ENCODE measurements at regions not wholly inside any gene's neighbourhood (a gene's known extent, or its start where the extent isn't known, plus 50 kb on each side); places are given as distances from the start of the nearest gene placed in this dataset.

DNA sequence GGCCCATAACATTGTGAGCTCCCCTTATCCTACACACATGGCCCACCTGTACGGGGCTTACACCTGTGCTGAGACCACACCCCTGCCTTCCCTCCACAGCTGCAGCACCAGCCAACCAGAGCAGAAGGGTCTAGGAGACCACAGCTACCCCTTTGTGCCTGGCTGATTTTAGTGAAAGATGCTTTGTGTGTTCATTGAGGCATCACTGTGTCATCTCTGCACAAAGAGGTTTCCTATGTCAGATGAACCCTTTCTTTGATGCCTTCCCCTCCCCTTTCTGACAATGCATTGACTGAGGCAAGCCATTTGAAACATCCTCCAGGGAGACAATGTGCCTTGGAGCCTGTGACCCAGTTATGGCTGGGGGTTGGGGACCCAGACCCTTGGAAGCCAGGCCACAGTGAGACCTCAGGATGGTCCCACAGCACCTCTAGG lies 54.9 kb upstream of the SLC7A14 start:
- H3K9me3 ChIP-seq (ENCODE audit: control insufficient read depth, insufficient read depth, low read depth, low read length), result no peaks in the 10 kb centered on the region

DNA sequence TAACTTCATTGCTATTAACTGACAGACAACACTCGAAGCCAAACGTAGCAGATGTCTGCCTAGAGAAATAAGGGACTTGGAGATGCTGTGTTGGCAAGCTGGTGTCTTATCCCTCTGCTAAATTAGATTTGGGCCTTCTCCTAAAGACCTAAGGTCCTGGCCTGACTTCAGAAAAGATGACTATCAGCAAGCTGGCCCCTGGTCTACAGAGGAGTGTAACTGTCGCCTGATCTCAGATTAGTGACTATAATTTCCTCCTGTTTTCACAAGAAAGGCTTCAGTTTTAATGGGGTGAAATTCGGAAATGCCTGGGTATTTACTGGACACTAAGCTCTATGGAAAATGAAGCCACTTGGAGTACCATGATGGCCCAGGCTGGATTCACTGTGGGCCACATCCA lies 53.1 kb upstream of the SLC7A14 start:
- ChIA-PET CTCF (no interaction called here), POLR2A (no interaction called here)
- H3K27ac ChIP-seq (ENCODE audit: extremely low read depth, low read depth, low read length), result no peak overlapping the region
- TF ChIP-seq OSR2 (tag by site-specific recombination; IDR thresholded peaks at IDR 0.05) (no peak), KLF7 (tag by site-specific recombination; IDR thresholded peaks at IDR 0.05; ENCODE audit: borderline replicate concordance) (no peak), HOXC10 (CRISPR knock-in tag; IDR thresholded peaks at IDR 0.05) (no peak)
- TF ChIP-seq, protein P1, sequence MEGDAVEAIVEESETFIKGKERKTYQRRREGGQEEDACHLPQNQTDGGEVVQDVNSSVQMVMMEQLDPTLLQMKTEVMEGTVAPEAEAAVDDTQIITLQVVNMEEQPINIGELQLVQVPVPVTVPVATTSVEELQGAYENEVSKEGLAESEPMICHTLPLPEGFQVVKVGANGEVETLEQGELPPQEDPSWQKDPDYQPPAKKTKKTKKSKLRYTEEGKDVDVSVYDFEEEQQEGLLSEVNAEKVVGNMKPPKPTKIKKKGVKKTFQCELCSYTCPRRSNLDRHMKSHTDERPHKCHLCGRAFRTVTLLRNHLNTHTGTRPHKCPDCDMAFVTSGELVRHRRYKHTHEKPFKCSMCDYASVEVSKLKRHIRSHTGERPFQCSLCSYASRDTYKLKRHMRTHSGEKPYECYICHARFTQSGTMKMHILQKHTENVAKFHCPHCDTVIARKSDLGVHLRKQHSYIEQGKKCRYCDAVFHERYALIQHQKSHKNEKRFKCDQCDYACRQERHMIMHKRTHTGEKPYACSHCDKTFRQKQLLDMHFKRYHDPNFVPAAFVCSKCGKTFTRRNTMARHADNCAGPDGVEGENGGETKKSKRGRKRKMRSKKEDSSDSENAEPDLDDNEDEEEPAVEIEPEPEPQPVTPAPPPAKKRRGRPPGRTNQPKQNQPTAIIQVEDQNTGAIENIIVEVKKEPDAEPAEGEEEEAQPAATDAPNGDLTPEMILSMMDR (tag by site-specific recombination; IDR thresholded peaks at IDR 0.05), result no peak
- TF ChIP-seq, protein P2, sequence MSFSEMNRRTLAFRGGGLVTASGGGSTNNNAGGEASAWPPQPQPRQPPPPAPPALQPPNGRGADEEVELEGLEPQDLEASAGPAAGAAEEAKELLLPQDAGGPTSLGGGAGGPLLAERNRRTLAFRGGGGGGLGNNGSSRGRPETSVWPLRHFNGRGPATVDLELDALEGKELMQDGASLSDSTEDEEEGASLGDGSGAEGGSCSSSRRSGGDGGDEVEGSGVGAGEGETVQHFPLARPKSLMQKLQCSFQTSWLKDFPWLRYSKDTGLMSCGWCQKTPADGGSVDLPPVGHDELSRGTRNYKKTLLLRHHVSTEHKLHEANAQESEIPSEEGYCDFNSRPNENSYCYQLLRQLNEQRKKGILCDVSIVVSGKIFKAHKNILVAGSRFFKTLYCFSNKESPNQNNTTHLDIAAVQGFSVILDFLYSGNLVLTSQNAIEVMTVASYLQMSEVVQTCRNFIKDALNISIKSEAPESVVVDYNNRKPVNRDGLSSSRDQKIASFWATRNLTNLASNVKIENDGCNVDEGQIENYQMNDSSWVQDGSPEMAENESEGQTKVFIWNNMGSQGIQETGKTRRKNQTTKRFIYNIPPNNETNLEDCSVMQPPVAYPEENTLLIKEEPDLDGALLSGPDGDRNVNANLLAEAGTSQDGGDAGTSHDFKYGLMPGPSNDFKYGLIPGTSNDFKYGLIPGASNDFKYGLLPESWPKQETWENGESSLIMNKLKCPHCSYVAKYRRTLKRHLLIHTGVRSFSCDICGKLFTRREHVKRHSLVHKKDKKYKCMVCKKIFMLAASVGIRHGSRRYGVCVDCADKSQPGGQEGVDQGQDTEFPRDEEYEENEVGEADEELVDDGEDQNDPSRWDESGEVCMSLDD (tag by site-specific recombination; IDR thresholded peaks at IDR 0.05), result no peak

More for the DNA sequence above, 54.9 kb upstream of the SLC7A14 start:
- H3K4me1 ChIP-seq (ENCODE audit: control insufficient read depth, insufficient read depth, low read length), result no peaks in the 10 kb centered on the region
- POLR2A ChIA-PET, result no interaction called here
- CTCF ChIA-PET, result no interaction called here
- no peaks in the 10 kb centered on the region for H3K36me3 ChIP-seq (ENCODE audit: control insufficient read depth in 2 of 2, insufficient read depth in 1 of 2, low read length in 2 of 2)
- no peak overlapping the region for H3K27ac ChIP-seq (ENCODE audit: extremely low read depth, low read depth, low read length)
- no peak for TF ChIP-seq ZNF629 (tag by site-specific recombination; IDR thresholded peaks at IDR 0.05)
- TF ChIP-seq ZNF843 (tag by site-specific recombination; IDR thresholded peaks at IDR 0.05), result no peak
- TF ChIP-seq, protein P3, sequence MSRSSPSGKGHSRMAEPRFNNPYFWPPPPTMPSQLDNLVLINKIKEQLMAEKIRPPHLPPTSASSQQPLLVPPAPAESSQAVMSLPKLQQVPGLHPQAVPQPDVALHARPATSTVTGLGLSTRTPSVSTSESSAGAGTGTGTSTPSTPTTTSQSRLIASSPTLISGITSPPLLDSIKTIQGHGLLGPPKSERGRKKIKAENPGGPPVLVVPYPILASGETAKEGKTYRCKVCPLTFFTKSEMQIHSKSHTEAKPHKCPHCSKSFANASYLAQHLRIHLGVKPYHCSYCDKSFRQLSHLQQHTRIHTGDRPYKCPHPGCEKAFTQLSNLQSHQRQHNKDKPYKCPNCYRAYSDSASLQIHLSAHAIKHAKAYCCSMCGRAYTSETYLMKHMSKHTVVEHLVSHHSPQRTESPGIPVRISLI (tag by site-specific recombination; IDR thresholded peaks at IDR 0.05), result no peak
- TF ChIP-seq, protein P4, sequence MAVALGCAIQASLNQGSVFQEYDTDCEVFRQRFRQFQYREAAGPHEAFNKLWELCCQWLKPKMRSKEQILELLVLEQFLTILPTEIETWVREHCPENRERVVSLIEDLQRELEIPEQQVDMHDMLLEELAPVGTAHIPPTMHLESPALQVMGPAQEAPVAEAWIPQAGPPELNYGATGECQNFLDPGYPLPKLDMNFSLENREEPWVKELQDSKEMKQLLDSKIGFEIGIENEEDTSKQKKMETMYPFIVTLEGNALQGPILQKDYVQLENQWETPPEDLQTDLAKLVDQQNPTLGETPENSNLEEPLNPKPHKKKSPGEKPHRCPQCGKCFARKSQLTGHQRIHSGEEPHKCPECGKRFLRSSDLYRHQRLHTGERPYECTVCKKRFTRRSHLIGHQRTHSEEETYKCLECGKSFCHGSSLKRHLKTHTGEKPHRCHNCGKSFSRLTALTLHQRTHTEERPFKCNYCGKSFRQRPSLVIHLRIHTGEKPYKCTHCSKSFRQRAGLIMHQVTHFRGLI (tag by site-specific recombination; IDR thresholded peaks at IDR 0.05), result no peak
- TF ChIP-seq ZNF37A (tag by site-specific recombination; IDR thresholded peaks at IDR 0.05), result no peak
- no peak for TF ChIP-seq ZNF48 (tag by site-specific recombination; IDR thresholded peaks at IDR 0.05)
- TF ChIP-seq, protein P5, sequence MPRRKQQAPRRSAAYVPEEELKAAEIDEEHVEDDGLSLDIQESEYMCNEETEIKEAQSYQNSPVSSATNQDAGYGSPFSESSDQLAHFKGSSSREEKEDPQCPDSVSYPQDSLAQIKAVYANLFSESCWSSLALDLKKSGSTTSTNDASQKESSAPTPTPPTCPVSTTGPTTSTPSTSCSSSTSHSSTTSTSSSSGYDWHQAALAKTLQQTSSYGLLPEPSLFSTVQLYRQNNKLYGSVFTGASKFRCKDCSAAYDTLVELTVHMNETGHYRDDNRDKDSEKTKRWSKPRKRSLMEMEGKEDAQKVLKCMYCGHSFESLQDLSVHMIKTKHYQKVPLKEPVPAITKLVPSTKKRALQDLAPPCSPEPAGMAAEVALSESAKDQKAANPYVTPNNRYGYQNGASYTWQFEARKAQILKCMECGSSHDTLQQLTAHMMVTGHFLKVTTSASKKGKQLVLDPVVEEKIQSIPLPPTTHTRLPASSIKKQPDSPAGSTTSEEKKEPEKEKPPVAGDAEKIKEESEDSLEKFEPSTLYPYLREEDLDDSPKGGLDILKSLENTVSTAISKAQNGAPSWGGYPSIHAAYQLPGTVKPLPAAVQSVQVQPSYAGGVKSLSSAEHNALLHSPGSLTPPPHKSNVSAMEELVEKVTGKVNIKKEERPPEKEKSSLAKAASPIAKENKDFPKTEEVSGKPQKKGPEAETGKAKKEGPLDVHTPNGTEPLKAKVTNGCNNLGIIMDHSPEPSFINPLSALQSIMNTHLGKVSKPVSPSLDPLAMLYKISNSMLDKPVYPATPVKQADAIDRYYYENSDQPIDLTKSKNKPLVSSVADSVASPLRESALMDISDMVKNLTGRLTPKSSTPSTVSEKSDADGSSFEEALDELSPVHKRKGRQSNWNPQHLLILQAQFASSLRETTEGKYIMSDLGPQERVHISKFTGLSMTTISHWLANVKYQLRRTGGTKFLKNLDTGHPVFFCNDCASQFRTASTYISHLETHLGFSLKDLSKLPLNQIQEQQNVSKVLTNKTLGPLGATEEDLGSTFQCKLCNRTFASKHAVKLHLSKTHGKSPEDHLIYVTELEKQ (tag by site-specific recombination; IDR thresholded peaks at IDR 0.05; ENCODE audit: borderline replicate concordance), result no peak
- no peak for TF ChIP-seq MEIS1 (CRISPR knock-in tag; IDR thresholded peaks at IDR 0.05; ENCODE audit: borderline replicate concordance)
- TF ChIP-seq, protein P6, sequence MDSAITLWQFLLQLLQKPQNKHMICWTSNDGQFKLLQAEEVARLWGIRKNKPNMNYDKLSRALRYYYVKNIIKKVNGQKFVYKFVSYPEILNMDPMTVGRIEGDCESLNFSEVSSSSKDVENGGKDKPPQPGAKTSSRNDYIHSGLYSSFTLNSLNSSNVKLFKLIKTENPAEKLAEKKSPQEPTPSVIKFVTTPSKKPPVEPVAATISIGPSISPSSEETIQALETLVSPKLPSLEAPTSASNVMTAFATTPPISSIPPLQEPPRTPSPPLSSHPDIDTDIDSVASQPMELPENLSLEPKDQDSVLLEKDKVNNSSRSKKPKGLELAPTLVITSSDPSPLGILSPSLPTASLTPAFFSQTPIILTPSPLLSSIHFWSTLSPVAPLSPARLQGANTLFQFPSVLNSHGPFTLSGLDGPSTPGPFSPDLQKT (IDR thresholded peaks at IDR 0.05; ENCODE audit: borderline replicate concordance, low read depth, low read length), result no peak
- TF ChIP-seq ZFP41 (tag by site-specific recombination; IDR thresholded peaks at IDR 0.05; ENCODE audit: borderline replicate concordance), result no peak
- TF ChIP-seq TRIM28 (IDR thresholded peaks at IDR 0.05; ENCODE audit: borderline replicate concordance, low read length), result no peak
- TF ChIP-seq ZNF132 (tag by site-specific recombination; IDR thresholded peaks at IDR 0.05; ENCODE audit: borderline replicate concordance), result no peak
- no peak for TF ChIP-seq ZNF24 (tag by site-specific recombination; IDR thresholded peaks at IDR 0.05)
- TF ChIP-seq ZNF670 (tag by site-specific recombination; IDR thresholded peaks at IDR 0.05; ENCODE audit: low read depth), result no peak
- TF ChIP-seq ZNF157 (tag by site-specific recombination; IDR thresholded peaks at IDR 0.05), result no peak
- no peak for TF ChIP-seq ZSCAN16 (tag by site-specific recombination; IDR thresholded peaks at IDR 0.05)
- TF ChIP-seq, protein P7, sequence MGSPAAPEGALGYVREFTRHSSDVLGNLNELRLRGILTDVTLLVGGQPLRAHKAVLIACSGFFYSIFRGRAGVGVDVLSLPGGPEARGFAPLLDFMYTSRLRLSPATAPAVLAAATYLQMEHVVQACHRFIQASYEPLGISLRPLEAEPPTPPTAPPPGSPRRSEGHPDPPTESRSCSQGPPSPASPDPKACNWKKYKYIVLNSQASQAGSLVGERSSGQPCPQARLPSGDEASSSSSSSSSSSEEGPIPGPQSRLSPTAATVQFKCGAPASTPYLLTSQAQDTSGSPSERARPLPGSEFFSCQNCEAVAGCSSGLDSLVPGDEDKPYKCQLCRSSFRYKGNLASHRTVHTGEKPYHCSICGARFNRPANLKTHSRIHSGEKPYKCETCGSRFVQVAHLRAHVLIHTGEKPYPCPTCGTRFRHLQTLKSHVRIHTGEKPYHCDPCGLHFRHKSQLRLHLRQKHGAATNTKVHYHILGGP (tag by site-specific recombination; IDR thresholded peaks at IDR 0.05), result no peak
- no peak for TF ChIP-seq ZFP69B (tag by site-specific recombination; IDR thresholded peaks at IDR 0.05)
- TF ChIP-seq ZNF791 (tag by site-specific recombination; IDR thresholded peaks at IDR 0.05), result no peak
- TF ChIP-seq, protein P8, sequence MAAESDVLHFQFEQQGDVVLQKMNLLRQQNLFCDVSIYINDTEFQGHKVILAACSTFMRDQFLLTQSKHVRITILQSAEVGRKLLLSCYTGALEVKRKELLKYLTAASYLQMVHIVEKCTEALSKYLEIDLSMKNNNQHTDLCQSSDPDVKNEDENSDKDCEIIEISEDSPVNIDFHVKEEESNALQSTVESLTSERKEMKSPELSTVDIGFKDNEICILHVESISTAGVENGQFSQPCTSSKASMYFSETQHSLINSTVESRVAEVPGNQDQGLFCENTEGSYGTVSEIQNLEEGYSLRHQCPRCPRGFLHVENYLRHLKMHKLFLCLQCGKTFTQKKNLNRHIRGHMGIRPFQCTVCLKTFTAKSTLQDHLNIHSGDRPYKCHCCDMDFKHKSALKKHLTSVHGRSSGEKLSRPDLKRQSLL (tag by site-specific recombination; IDR thresholded peaks at IDR 0.05), result no peak
- H3K4me3 ChIP-seq (ENCODE audit: low read depth, low read length), result no peak overlapping the region

More for the DNA sequence above, 53.1 kb upstream of the SLC7A14 start:
- Histone ChIP-seq H3K4me3 (ENCODE audit: low read depth, low read length) (no peak overlapping the region), H3K36me3 (ENCODE audit: control insufficient read depth in 2 of 2, insufficient read depth in 1 of 2, low read length in 2 of 2) (no peaks in the 10 kb centered on the region), H3K4me1 (ENCODE audit: control insufficient read depth, insufficient read depth, low read length) (no peaks in the 10 kb centered on the region), H3K9me3 (ENCODE audit: control insufficient read depth, insufficient read depth, low read depth, low read length) (no peaks in the 10 kb centered on the region)

Data from HEK293 (cell line).